ENCODE measurements at regions not wholly inside any gene's neighbourhood (a gene's known extent, or its start where the extent isn't known, plus 50 kb on each side); places are given as distances from the start of the nearest gene placed in this dataset.

GRCh38 chr3:181855825-181856224 lies 144.1 kb downstream of the SOX2 start:
- Histone ChIP-seq H3K36me3 (ENCODE audit: control insufficient read depth, insufficient read depth, low read length) (no peaks in the 10 kb centered on the region), H3K9me3 (ENCODE audit: control insufficient read depth, insufficient read depth, low read length) (no peaks in the 10 kb centered on the region), H3K4me1 (ENCODE audit: control insufficient read depth, insufficient read depth, low read length) (no peaks in the 10 kb centered on the region; the same call in 1 of the 2 replicates), H3K27me3 (ENCODE audit: control insufficient read depth, insufficient read depth, low read length) (no peaks in the 10 kb centered on the region), H3K4me3 (ENCODE audit: low read length) (no peak overlapping the region), H3K27ac (ENCODE audit: low read length) (no peak overlapping the region)
- no peak for DNase-seq (ENCODE audit: low read depth, low spot score)
- WGBS (ENCODE audit: insufficient coverage, insufficient read length), result no CpG with 5 or more reads among the region's 2 CpGs

DNA sequence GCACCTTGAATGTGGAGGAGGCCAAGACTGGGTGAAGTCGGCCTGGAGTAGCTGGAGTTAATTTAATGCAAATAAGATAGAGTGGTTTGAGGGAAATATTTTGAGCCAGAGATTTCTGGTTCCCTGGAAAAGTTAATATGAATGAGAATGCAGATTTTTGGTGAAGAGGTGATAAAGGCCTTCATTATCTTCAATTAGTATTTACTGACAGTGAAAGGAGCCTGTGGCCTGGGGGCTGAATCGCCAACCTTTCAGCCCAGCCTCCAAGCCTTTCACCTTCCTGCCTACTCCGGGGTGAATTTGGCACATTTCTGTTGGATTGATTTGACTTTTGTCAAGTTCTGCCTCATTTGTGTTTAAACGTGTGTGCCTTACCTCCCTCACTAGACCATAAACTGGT lies 147.8 kb downstream of the SOX2 start:
- H3K4me3 ChIP-seq (ENCODE audit: low read length), result no peak overlapping the region
- no CpG with 5 or more reads among the region's 4 CpGs for WGBS (ENCODE audit: insufficient coverage, insufficient read length)
- DNase-seq (ENCODE audit: low read depth, low spot score), result peak; percentile 35

GRCh38 chr3:181860235-181860634 lies 148.5 kb downstream of the SOX2 start:
- WGBS (ENCODE audit: insufficient coverage, insufficient read length), result no CpG with 5 or more reads among the region's 1 CpG
- DNase-seq (ENCODE audit: low read depth, low spot score), result no peak
- H3K27ac ChIP-seq (ENCODE audit: low read length), result peak overlapping the region; percentile 88
- H3K27me3 ChIP-seq (ENCODE audit: control insufficient read depth, insufficient read depth, low read length), result no peaks in the 10 kb centered on the region
- no peaks in the 10 kb centered on the region for H3K36me3 ChIP-seq (ENCODE audit: control insufficient read depth, insufficient read depth, low read length)
- no peaks in the 10 kb centered on the region; the same call in 1 of the 2 replicates for H3K4me1 ChIP-seq (ENCODE audit: control insufficient read depth, insufficient read depth, low read length)
- no peak overlapping the region for H3K4me3 ChIP-seq (ENCODE audit: low read length)
- H3K9me3 ChIP-seq (ENCODE audit: control insufficient read depth, insufficient read depth, low read length), result no peaks in the 10 kb centered on the region

More for the DNA sequence above, 147.8 kb downstream of the SOX2 start:
- H3K36me3 ChIP-seq (ENCODE audit: control insufficient read depth, insufficient read depth, low read length), result no peaks in the 10 kb centered on the region
- H3K27me3 ChIP-seq (ENCODE audit: control insufficient read depth, insufficient read depth, low read length), result no peaks in the 10 kb centered on the region
- no peaks in the 10 kb centered on the region; the same call in 1 of the 2 replicates for H3K4me1 ChIP-seq (ENCODE audit: control insufficient read depth, insufficient read depth, low read length)
- no peaks in the 10 kb centered on the region for H3K9me3 ChIP-seq (ENCODE audit: control insufficient read depth, insufficient read depth, low read length)
- peak overlapping the region; percentile 88 for H3K27ac ChIP-seq (ENCODE audit: low read length)

DNA sequence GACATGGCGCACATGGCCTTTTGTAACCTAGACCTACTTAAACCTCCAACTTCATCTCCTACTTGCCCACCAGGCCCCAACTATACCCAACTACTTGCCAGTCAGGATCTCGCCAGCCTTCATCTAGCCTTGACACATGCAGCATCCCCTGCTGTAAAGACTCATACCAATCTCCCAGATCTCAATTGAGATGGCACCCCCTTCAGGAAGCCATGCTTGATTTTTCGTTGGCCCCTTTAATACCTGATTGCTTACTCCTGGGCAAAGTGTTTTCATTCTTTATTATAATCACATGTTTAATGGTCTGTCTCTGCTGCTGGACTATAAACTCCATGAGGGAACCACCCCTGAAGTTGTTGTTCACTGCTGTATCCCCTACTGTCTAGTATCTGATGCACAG lies 150.8 kb downstream of the SOX2 start:
- Histone ChIP-seq H3K27me3 (ENCODE audit: control insufficient read depth, insufficient read depth, low read length) (no peaks in the 10 kb centered on the region), H3K27ac (ENCODE audit: low read length) (no peak overlapping the region), H3K36me3 (ENCODE audit: control insufficient read depth, insufficient read depth, low read length) (no peaks in the 10 kb centered on the region), H3K4me1 (ENCODE audit: control insufficient read depth, insufficient read depth, low read length) (no peaks in the 10 kb centered on the region; the same call in 1 of the 2 replicates), H3K9me3 (ENCODE audit: control insufficient read depth, insufficient read depth, low read length) (no peaks in the 10 kb centered on the region), H3K4me3 (ENCODE audit: low read length) (no peak overlapping the region)
- WGBS (ENCODE audit: insufficient coverage, insufficient read length), result no CpG with 5 or more reads among the region's 3 CpGs
- no peak for DNase-seq (ENCODE audit: low read depth, low spot score)

GRCh38 chr3:181868576-181869082 lies 156.9 kb downstream of the SOX2 start:
- no peaks in the 10 kb centered on the region for H3K9me3 ChIP-seq (ENCODE audit: control insufficient read depth, insufficient read depth, low read length)
- no peaks in the 10 kb centered on the region for H3K4me1 ChIP-seq (ENCODE audit: control insufficient read depth, insufficient read depth, low read length)
- no peak overlapping the region for H3K4me3 ChIP-seq (ENCODE audit: low read length)
- WGBS (ENCODE audit: insufficient coverage, insufficient read length), result no CpG with 5 or more reads among the region's 4 CpGs
- no peaks in the 10 kb centered on the region for H3K27me3 ChIP-seq (ENCODE audit: control insufficient read depth, insufficient read depth, low read length)
- H3K27ac ChIP-seq (ENCODE audit: low read length), result no peak overlapping the region
- no peak for DNase-seq (ENCODE audit: low read depth, low spot score)
- H3K36me3 ChIP-seq (ENCODE audit: control insufficient read depth, insufficient read depth, low read length), result no peaks in the 10 kb centered on the region

DNA sequence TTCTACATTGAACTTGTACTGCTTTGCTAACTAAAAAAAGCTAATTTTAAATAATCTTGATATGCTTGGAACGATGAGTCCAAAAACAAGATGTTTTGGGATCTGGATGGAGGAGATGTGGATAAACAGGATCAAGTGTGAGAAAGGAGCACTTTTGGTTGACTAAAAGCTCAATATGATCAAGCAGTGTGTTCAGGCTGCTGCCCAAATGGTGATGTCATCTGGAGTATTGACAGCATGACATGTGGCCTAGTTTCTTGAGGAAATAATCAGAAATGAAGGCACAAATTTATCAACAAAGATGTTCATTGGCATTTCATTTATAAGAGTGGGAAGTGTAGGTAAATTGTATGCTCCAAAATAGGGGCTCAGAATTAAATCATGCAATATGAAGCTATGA lies 161.2 kb downstream of the SOX2 start:
- WGBS (ENCODE audit: insufficient coverage, insufficient read length), result no CpG with 5 or more reads among the region's 1 CpG
- H3K4me1 ChIP-seq (ENCODE audit: control insufficient read depth, insufficient read depth, low read length), result no peaks in the 10 kb centered on the region
- H3K4me3 ChIP-seq (ENCODE audit: low read length), result no peak overlapping the region
- no peaks in the 10 kb centered on the region for H3K36me3 ChIP-seq (ENCODE audit: control insufficient read depth, insufficient read depth, low read length)
- no peak overlapping the region for H3K27ac ChIP-seq (ENCODE audit: low read length)
- H3K9me3 ChIP-seq (ENCODE audit: control insufficient read depth, insufficient read depth, low read length), result no peaks in the 10 kb centered on the region
- no peaks in the 10 kb centered on the region for H3K27me3 ChIP-seq (ENCODE audit: control insufficient read depth, insufficient read depth, low read length)
- DNase-seq (ENCODE audit: low read depth, low spot score), result no peak

DNA sequence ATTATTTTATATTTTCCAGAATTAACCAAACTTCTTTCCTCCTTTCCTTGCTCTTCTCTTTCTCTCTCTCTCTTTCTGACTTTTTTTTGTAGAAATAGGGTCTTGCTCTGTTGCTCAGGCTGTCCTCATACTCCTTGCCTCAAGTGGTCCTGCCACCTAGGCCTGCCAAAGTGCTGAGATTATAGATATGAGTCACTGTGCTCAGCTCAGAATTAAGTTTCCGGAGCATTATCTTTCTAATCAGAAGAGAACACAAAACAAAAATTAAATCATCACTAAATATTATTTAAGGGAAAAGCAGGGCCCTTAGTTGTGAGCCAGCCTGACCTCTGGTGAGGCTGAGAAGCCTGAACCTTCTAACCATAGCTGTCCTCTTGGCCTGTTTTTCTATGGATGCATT lies 168.2 kb downstream of the SOX2 start:
- no peak for DNase-seq (ENCODE audit: low read depth, low spot score)
- Histone ChIP-seq H3K4me1 (ENCODE audit: control insufficient read depth, insufficient read depth, low read length) (no peaks in the 10 kb centered on the region), H3K4me3 (ENCODE audit: low read length) (no peak overlapping the region), H3K36me3 (ENCODE audit: control insufficient read depth, insufficient read depth, low read length) (no peaks in the 10 kb centered on the region), H3K27me3 (ENCODE audit: control insufficient read depth, insufficient read depth, low read length) (no peaks in the 10 kb centered on the region), H3K27ac (ENCODE audit: low read length) (no peak overlapping the region), H3K9me3 (ENCODE audit: control insufficient read depth, insufficient read depth, low read length) (no peaks in the 10 kb centered on the region)
- WGBS (ENCODE audit: insufficient coverage, insufficient read length), result no CpG with 5 or more reads among the region's 1 CpG

DNA sequence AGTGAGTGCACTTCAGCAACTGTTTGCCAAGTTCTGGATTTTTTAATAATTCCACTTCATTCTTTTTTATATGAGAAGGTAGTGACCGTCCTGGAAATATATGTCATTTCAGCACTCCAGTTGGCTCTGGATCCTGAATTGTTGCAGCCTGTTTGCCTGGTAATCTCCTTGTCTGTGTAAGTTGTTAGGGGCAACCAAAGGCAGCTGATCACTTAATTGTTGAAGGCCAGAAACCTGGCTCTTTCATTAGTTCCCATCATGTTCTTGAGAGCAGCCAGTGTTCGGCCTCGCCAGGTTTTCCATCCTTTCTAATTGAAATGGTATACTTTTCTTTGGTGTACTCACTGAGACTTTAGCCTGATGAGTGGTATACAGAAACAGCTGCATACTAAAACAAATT lies 168.6 kb downstream of the SOX2 start:
- no CpG with 5 or more reads among the region's 3 CpGs for WGBS (ENCODE audit: insufficient coverage, insufficient read length)
- Histone ChIP-seq H3K4me1 (ENCODE audit: control insufficient read depth, insufficient read depth, low read length) (no peaks in the 10 kb centered on the region), H3K27me3 (ENCODE audit: control insufficient read depth, insufficient read depth, low read length) (no peaks in the 10 kb centered on the region), H3K4me3 (ENCODE audit: low read length) (no peak overlapping the region), H3K36me3 (ENCODE audit: control insufficient read depth, insufficient read depth, low read length) (no peaks in the 10 kb centered on the region), H3K27ac (ENCODE audit: low read length) (no peak overlapping the region), H3K9me3 (ENCODE audit: control insufficient read depth, insufficient read depth, low read length) (no peaks in the 10 kb centered on the region)
- no peak for DNase-seq (ENCODE audit: low read depth, low spot score)

GRCh38 chr3:181881749-181882148 lies 170.0 kb downstream of the SOX2 start:
- DNase-seq (ENCODE audit: low read depth, low spot score), result no peak
- no CpG with 5 or more reads among the region's 2 CpGs for WGBS (ENCODE audit: insufficient coverage, insufficient read length)
- Histone ChIP-seq H3K27ac (ENCODE audit: low read length) (no peak overlapping the region), H3K9me3 (ENCODE audit: control insufficient read depth, insufficient read depth, low read length) (no peaks in the 10 kb centered on the region), H3K4me3 (ENCODE audit: low read length) (no peak overlapping the region), H3K36me3 (ENCODE audit: control insufficient read depth, insufficient read depth, low read length) (no peaks in the 10 kb centered on the region), H3K4me1 (ENCODE audit: control insufficient read depth, insufficient read depth, low read length) (no peaks in the 10 kb centered on the region; the same call in 1 of the 2 replicates), H3K27me3 (ENCODE audit: control insufficient read depth, insufficient read depth, low read length) (no peaks in the 10 kb centered on the region)

- Histone ChIP-seq H3K4me1 (ENCODE audit: control insufficient read depth, insufficient read depth, low read length) (no peaks in the 10 kb centered on the region; the same call in 1 of the 2 replicates), H3K9me3 (ENCODE audit: control insufficient read depth, insufficient read depth, low read length) (no peaks in the 10 kb centered on the region), H3K36me3 (ENCODE audit: control insufficient read depth, insufficient read depth, low read length) (no peaks in the 10 kb centered on the region), H3K4me3 (ENCODE audit: low read length) (no peak overlapping the region), H3K27ac (ENCODE audit: low read length) (no peak overlapping the region), H3K27me3 (ENCODE audit: control insufficient read depth, insufficient read depth, low read length) (no peaks in the 10 kb centered on the region)
- no peak for DNase-seq (ENCODE audit: low read depth, low spot score)
- WGBS (ENCODE audit: insufficient coverage, insufficient read length), result no CpG with 5 or more reads among the region's 6 CpGs
Measured at GRCh38 chr3:181885868-181886630, 174.3 kb downstream of the SOX2 start.

- DNase-seq (ENCODE audit: low read depth, low spot score), result no peak
- no peaks in the 10 kb centered on the region for H3K36me3 ChIP-seq (ENCODE audit: control insufficient read depth, insufficient read depth, low read length)
- no peaks in the 10 kb centered on the region; the same call in 1 of the 2 replicates for H3K4me1 ChIP-seq (ENCODE audit: control insufficient read depth, insufficient read depth, low read length)
- H3K9me3 ChIP-seq (ENCODE audit: control insufficient read depth, insufficient read depth, low read length), result no peaks in the 10 kb centered on the region
- no peak overlapping the region for H3K27ac ChIP-seq (ENCODE audit: low read length)
- H3K27me3 ChIP-seq (ENCODE audit: control insufficient read depth, insufficient read depth, low read length), result no peaks in the 10 kb centered on the region
- H3K4me3 ChIP-seq (ENCODE audit: low read length), result no peak overlapping the region
- WGBS (ENCODE audit: insufficient coverage, insufficient read length), result no CpG with 5 or more reads among the region's 4 CpGs
Measured at GRCh38 chr3:181886676-181887075, 175.0 kb downstream of the SOX2 start.

Data from iPS DF 6.9 (cell line).